Jurkat, Clone E6-1 (cell line): ENCODE measurements at regions not wholly inside any gene's neighbourhood (a gene's known extent, or its start where the extent isn't known, plus 50 kb on each side); places are given as distances from the start of the nearest gene placed in this dataset.

Experiments
- DNase-seq: peaks from one replicate; pipeline ENCODE4 v3.0.0-alpha.2; 2011; ENCODE audit warnings: low read depth, low spot score
- H3K4me3 ChIP-seq: 2 replicates; pipeline ENCODE4 v1.5.1; 2011; ENCODE audit warnings: mild to moderate bottlenecking, low read length, control low read depth, moderate library complexity

DNA sequence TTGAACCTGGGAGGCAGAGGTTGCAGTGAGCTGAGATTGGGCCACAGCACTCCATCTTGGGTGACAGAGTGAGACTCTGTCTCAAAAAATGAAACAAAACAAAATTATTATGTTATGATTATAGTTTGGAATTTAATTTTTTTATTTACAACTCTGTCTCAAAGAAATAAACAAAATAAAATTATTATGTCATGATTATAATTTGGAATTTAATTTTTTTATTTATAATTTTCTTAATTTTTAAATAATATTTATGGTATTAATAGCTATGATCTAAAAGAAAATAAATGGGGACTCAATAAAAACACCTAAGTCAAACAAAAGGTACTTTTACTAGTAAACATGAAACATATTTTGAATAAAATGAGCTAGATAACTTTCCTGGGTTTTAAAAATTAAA lies 994.8 kb upstream of the GHITM start:
- DNase-seq = no peak
- H3K4me3 ChIP-seq = no peak overlapping the region

DNA sequence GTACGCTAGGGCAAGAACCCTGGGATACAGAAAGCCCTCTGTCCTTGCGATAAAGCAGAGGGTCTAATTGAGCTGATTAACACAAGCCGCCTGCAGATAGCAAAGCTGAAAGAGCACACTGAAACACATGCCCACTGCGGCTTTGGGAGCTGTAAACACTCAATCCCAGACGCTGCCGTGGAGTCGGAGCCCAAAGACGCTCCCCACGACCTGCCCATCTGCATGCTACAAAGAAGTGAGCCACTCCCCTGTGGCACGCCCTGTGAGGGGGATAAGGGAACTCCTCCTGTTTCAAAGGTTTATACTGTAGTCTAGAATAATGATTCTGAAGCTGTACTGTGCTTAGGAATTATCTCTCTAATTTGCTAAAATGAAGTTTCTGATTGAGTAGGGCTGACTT lies 985.6 kb upstream of the GHITM start:
- H3K4me3 ChIP-seq = no peak overlapping the region
- DNase-seq = no peak

DNA sequence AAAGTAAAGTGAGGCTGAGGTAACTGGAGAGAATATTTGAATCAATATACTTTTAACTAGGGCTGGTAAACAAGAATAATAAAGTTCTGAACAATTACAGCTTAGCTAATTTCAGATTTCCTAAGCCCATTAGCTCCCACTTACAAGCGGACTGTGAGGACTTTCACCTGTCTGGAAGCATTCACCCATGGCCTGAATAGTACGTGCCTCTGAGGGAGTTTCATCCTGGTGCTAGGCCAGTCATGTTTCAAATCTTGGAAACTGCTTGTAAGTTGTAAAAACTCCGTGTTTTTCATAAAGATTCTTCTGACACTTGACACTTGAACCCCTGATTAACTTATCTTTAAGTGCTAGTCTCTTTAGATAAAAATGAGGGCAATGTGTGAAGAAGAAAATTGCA lies 975.2 kb upstream of the GHITM start:
- DNase-seq = no peak
- H3K4me3 ChIP-seq = no peak overlapping the region

DNA sequence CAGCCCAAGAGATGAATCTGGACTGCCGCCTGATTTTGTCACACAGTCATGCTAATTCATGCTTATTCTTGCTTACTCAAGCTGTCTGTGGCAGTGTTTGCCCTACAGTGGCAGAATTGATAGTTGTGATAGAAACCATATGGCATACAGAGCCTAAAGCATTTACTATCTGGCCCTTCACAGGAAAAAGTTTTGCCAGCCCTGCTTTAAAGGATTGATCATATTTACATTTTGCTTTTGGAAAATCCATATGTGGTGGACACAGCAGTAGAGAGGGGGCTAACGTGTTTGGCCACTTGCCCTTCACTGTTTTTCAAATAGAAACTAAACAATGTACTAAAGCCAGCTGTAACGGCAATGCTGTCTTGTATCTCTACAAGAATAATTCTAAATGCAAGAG lies 974.0 kb upstream of the GHITM start:
- no peak for DNase-seq
- no peak overlapping the region for H3K4me3 ChIP-seq

DNA sequence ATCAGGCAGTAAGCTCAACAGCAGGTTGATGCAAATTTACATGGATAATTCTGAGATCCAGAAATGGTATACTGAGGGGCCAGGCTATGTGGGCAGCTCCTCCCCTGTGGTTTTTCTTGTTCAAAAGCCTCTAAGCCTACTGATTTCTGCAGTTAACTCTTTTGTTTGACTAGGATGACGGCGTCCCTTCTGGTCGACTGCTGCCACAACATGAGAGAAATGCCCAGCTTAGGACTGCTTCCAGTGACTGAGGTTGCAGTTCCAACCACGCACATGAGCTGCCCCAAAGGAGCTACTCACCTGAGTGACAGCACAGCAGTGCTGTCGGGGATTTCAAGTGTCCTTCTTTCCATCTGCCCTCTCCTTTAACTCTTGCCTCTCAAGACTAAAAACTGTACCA lies 973.0 kb upstream of the GHITM start:
- no peak overlapping the region for H3K4me3 ChIP-seq
- DNase-seq = no peak

DNA sequence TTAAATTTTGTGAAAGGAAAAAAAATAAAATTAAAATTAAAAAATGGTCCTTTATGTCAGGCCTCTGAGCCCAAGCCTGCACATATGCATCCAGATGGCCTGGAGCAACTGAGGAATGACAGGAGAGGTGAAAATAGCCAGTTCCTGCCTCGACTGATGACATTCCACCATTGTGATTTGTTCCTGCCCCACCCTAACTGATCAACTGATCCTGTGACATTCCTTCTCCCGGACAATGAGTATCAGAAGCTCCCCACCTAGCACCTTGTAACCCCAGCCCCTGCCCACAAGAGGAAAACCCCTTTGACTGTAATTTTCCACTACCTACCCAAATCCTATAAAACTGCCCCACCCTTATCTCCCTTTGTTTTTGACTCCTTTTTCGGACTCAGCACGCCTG lies 972.2 kb upstream of the GHITM start:
- H3K4me3 ChIP-seq = no peak overlapping the region
- DNase-seq = no peak

DNA sequence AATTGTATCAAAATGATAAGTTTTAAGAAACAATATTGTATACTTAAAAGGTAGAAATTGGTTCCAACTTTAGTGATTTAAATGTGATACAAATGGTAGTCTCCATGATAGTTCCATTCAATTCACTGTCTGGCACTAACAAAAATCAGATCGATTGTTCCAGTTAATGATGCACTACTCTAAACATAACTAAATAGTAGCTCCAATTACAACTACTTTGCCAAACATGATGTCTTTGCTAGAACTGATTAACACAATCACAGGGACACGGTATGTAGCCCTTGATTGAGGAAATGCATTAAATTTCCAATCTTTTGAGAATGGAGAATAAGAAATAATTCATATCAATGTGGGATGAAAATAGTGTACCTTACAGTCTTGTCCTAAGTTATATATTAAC lies 962.4 kb upstream of the GHITM start:
- no peak for DNase-seq
- H3K4me3 ChIP-seq = no peak overlapping the region

DNA sequence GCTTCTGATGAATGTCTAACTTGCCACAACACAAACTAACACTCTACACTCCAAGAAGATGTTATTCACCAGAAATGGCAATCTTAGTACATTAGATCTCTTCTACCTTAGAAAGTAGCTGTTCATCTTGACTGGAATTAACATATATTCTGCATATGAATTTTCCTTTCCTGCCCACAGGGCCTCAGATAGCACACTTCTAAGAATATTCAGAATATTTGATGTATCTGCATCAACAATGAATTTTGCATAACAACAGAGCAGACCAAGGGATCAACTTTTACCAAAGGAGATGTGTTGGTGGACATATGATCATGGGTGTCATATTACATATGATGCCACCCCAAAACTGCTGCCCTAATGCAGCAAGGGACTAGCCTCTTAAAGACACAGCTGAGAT lies 960.8 kb upstream of the GHITM start:
- DNase-seq = no peak
- H3K4me3 ChIP-seq = no peak overlapping the region

DNA sequence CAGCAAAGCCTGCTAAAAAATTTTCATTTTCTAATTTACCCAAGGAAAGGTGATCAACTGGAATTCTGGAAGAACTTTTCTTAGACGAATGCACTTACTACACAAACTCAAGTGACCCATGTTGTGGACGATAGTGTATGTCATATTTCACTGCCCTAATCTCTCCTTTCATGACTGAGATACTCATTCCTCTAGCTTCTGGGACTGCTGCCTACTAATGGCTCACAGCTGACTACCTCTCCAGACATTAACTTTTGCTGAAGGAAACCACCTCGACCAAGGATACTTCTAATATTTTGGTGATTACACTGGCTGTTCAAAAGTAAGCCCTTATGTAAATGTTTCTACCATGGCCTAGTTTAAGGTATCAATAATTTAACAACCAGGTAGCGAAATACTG lies 959.9 kb upstream of the GHITM start:
- no peak overlapping the region for H3K4me3 ChIP-seq
- DNase-seq = no peak

DNA sequence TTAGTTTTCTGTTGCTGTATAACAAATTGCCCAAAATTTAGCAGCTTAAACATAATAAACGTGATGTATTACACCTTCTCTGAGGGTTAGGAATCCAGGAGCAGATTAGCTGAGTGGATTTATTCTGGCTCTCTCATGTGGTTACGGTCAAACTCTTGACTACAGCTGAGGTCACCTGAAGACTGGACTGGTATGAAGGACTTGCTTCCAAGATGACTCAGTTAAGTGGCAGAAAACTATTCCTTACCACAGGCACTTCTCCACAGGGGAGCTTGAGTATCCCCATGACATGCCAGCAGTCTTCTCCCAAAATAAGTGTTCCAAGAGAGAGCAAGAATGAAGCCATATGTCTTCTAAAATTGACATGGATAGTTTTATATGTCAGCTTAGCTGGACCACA lies 957.2 kb upstream of the GHITM start:
- DNase-seq = no peak
- H3K4me3 ChIP-seq = no peak overlapping the region

DNA sequence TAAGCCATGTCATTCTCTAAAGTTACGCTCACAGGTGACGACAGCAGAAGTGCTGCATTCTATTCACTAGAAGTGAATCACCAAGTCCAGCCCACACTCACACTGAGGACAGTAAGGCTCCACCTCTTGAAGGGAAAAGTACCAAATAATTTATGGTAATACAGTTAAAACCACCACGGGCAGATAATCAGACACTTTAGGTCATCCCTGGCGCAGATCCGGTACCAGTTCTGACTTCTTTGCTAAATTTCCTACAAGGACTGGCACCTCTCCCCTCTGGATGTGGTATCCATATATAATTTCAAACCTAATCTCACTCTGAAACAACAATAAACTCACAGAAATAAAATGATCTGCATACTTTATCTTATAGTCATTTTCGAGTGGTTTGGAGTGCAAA lies 954.7 kb upstream of the GHITM start:
- no peak for DNase-seq
- no peak overlapping the region for H3K4me3 ChIP-seq

DNA sequence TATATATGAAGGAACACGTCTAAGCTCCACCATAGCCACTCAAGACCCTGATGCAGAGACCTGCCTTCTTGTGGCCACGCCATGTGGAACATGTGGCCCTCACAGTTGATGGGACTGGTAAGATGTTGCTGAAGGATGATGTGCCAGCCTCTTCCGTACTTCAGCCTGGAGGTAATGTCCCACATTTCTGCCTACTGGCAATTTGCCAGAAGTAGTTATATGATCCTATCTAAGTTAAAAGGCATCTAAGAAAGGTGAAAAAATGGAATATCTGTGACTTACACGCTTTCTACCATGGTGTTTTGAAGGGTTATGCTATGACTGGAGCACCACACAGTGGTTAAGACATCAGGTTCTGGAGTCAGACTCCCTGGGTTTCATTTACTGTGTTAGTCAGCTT lies 948.7 kb upstream of the GHITM start:
- no peak overlapping the region for H3K4me3 ChIP-seq
- no peak for DNase-seq

DNA sequence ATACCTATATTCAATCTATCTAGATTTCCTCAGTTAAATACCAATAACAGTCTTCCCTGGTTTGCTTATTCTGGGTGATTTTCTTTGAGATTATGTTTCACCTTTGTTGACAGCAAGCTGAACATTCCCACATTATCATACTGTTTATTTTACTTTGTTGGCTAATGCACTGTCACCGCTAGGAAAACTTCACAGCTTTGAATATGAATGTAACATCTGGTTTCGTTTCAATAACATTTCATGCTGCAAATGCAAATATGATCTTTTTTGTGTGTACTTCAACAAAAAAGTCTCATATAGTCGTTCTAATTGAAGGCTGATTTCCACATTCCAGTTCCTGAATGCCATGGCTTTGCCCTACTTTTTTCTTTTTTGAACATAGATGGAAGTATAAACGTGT lies 946.3 kb upstream of the GHITM start:
- H3K4me3 ChIP-seq = no peak overlapping the region
- DNase-seq = no peak

DNA sequence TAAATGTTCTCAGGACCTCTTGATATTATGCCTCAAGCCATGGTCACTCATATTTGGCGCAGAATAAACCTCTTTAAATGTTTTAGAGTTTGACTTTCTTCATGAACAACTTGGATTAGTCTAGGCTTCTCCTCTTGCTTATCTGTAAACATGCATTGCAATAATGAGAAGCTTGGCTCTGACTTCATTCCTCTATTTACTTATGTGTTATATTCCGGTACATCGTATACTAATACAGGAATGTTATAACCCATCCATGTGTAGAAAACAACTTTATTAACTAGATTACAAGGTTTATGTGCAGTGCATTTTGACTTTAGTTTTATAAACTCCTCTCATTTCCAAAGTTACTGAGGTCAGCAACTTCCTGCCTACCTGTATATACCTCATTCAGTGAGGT lies 944.3 kb upstream of the GHITM start:
- DNase-seq = no peak

DNA sequence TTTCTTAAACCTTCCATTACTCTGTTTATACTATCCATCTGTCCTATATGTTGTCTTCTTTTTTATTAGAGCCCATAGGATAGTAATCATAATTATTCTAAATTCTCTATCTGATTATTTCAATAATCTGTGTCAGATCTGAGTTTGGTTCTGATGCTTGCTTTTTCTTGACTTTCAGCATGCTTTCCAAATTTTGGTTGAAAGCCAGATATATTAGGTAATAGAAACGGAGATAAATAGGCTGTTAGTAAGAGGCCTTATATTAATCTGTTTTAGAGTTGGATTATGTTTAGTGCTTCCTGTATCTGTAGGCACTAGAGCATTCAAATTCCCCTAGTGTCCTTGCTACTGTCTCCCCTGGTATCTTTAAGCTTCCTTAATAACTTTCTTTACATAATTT lies 939.9 kb upstream of the GHITM start:
- DNase-seq = no peak
- H3K4me3 ChIP-seq = no peak overlapping the region

More for the DNA sequence above, 944.3 kb upstream of the GHITM start:
- no peak overlapping the region for H3K4me3 ChIP-seq

DNA sequence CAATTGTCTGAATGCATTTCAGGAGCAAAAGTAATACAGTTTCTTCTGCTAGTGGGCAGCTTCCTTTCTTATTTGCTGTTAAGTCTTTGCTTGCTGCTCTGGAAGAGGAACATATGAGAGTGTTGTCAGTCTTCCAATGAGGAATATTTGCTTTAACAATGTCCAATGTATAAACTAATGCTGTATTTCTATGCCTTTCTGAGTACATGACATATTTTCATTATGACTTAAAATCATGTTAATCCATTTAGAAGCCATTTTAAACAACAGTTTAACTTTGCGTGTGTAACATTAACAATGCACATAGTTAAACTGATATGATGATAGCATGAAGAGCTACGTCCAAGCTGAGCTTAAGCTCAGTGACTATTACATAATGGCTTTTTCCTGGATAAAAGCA lies 933.4 kb upstream of the GHITM start:
- H3K4me3 ChIP-seq = no peak overlapping the region
- DNase-seq = no peak

DNA sequence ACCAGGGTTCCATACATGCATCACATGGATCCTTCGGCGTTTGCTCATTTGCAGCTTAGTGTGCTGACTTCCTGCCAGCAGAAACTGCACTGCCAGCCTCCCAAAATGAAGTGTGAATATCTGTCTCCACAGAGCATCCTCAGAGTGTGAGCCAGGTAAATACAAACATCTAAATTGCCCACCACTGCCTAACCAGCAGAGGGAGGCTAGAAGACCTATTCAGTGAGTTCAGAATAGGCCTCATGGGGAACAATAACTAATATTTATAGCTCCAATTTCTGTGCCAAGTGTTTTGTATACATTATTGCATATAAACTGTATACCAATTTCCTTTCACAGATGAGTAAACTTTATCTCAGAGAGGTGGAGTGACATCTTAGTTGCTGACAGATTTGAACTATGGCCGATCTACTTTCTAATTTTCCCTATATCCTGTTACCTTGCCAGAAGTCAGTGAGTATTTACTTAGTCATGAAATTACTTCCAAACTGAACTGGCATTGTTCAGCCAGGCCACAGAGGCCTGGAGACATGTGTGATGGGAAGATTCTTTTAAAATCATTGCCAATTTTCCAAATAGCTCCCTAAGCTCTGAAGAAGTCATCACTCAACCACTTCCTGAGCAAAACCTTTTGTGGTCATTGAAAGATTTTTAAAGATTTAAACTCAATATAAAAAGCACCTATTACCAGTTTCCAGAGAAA lies 926.5 kb upstream of the GHITM start:
- no peak for DNase-seq

DNA sequence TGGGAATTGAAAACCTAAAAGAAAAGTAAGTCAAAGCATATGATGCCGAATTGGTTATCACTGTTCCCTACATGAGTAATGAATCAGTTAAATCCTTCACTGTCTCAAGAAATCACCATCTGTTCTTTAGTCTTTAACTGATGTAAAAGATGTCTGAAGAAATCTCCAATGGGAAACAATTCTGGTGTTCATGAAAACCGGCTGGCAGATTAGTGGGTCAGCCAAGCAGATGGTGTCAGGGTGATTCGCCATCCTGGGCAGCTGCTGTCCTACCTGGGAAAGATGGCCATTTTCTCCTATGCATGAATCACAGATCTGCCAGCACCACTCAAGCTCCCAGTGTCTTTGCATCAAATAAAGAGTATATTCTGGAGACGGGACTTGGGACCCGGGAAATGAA lies 925.2 kb upstream of the GHITM start:
- DNase-seq = no peak
- no peak overlapping the region for H3K4me3 ChIP-seq

More for the DNA sequence above, 926.5 kb upstream of the GHITM start:
- H3K4me3 ChIP-seq = no peak overlapping the region

DNA sequence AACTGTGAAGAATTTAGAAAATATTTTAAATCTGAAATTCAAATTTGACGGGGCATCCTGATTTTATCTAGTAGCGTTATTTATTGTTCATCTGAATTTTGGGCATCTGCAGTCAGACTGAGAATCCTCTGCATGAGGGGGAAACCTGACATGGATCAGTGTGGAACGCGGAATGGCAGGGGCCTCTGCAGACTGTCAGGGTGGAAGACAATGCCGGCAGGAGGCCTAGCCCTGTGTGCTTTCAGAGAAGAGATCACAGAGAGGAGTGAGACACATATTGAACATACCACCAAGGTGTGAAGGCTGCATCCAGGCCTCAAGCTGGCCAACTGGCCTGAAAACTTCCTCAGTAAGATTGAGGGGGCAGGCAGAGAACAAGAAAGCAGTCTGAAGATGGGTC lies 921.1 kb upstream of the GHITM start:
- DNase-seq = no peak
- H3K4me3 ChIP-seq = no peak overlapping the region

DNA sequence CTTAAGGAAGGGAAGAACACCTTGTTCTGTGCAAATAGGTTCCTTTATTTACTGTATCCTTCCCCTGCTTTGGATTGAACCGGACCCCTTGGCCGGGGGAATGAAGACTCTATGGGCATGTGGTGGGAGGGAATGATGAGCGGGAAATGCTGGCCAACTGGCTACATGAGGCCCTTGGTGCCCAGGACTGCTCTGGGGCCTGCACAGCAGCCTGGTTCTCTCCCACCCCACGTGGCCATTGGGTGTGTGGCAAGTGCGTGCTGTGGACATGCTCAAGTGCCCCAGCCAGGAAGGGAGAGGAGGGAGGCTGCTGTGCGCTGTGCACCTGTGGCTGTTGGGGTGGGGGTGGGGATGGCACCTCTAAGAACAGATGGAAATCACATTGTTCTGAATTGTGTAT lies 917.0 kb upstream of the GHITM start:
- H3K4me3 ChIP-seq = no peak overlapping the region
- DNase-seq = no peak

DNA sequence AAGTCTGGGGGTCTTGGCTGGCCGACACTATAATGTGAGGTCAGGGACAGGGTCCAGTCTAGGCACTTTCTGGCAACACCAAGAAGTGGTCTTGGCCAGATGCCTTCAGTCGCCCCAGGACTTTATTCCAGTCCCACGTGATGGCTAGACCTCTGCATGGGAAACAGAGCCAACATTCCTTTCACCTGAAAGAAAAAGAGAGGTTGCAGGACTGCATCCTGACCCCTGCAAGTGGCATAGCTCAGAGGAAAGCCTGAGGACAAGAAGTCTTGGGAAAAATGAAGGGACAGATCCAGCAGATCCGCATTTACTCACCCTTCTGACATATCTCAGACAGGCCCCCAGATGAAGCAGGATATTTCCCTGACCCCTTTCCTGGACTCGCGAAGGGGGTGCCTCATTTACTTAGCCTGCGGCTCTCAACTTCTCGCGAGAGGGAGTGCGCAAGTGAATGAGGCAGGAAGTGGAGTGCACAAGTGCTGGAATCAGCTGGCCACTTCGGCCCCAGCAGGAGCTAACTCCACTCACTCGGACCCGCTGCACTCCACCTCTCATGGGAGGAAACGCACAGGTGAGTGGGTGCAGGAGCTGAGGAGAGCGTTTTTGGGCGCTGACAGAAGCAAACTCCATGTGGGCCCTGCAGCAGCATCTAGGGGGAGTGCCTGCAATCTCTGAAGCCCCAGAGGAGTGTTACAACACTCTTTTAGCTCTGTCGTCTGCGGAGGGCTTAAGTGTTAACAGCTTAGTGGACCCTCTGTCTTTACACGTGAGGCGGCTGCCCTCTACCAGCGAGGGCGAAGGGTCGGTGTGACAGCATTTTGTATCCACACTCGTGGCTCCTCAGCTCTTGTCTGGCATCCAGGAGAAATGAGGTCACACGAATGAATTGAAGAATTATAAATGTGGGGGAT lies 916.2 kb upstream of the GHITM start:
- no peak for DNase-seq

More for the DNA sequence above, 916.2 kb upstream of the GHITM start:
- no peak overlapping the region for H3K4me3 ChIP-seq
